OCI-LY7 (cell line): ENCODE measurements at regions not wholly inside any gene's neighbourhood (a gene's known extent, or its start where the extent isn't known, plus 50 kb on each side); places are given as distances from the start of the nearest gene placed in this dataset.
A peak's percentile ranks its signal among the peaks of the same experiment; 100 is the strongest.

Source experiments
- BruUV-seq: library from RNA; stranded (reverse); fragments of 400-500 nt; replicated peaks from 2 replicates; lab custom pipeline; 2021; lab: Mats Ljungman, UMichigan
- CTCF ChIA-PET: fragments of 300-600 bp; sonication (Branson Sonifier 250); formaldehyde crosslinking; loops from one replicate; lab custom pipeline; 2022; ENCODE audit warnings: antibody characterized with exemption; ENCODE audit not compliant: unreplicated experiment; lab: Charles Lee
- POLR2A ChIA-PET: fragments of 300-600 bp; sonication (Branson Sonifier 250); formaldehyde crosslinking; loops from one replicate; lab custom pipeline; 2022; ENCODE audit warnings: antibody characterized with exemption; lab: Charles Lee
- DNase-seq: peaks from one replicate; pipeline ENCODE4 v3.0.0-alpha.2; 2015; ENCODE audit warnings: low spot score
- H2AFZ ChIP-seq: fragments of 200-600 bp; sonication (generic), shearing (Covaris generic); 2 replicates; pipeline ENCODE4 v1.6.1; 2014; ENCODE audit warnings: mild to moderate bottlenecking, antibody characterized with exemption, low read length, moderate library complexity
- H3K27ac ChIP-seq: fragments of 200-600 bp; sonication (generic); 2 replicates; pipeline ENCODE4 v1.5.1; 2014; ENCODE audit warnings: mixed run types, low read depth, mild to moderate bottlenecking, moderate library complexity, low read length, inconsistent platforms; ENCODE audit not compliant: poor library complexity, severe bottlenecking
- H3K36me3 ChIP-seq: fragments of 200-600 bp; sonication (generic); 2 replicates; pipeline ENCODE4 v1.6.1; 2014; ENCODE audit warnings: mild to moderate bottlenecking, antibody characterized with exemption, low read length, moderate library complexity, mixed read lengths; ENCODE audit not compliant: insufficient read depth
- H3K4me1 ChIP-seq: fragments of 200-600 bp; sonication (generic); 2 replicates; pipeline ENCODE4 v1.5.1; 2014; ENCODE audit warnings: mild to moderate bottlenecking, low read length; ENCODE audit not compliant: insufficient read depth, poor library complexity, severe bottlenecking
- H3K4me2 ChIP-seq: fragments of 200-600 bp; sonication (generic); 2 replicates; pipeline ENCODE4 v1.6.1; 2014; ENCODE audit warnings: mild to moderate bottlenecking, low read length
- H3K4me3 ChIP-seq: fragments of 200-600 bp; sonication (generic); 2 replicates; pipeline ENCODE4 v1.5.1; 2014; ENCODE audit warnings: mild to moderate bottlenecking, low read depth, low read length; ENCODE audit not compliant: poor library complexity, severe bottlenecking
- H3K79me2 ChIP-seq: fragments of 200-600 bp; sonication (generic); 2 replicates; pipeline ENCODE4 v1.6.1; 2016; ENCODE audit warnings: low read depth, mild to moderate bottlenecking, low read length, moderate library complexity, mixed read lengths; ENCODE audit not compliant: insufficient read depth
- H3K9me2 ChIP-seq: fragments of 200-600 bp; sonication (generic); 2 replicates; pipeline ENCODE4 v1.6.1; 2016; ENCODE audit warnings: mild to moderate bottlenecking, low read length, mixed read lengths; ENCODE audit not compliant: insufficient read depth
- H3K9me3 ChIP-seq: fragments of 200-600 bp; sonication (generic); 2 replicates; pipeline ENCODE4 v1.6.1; 2014; ENCODE audit warnings: mild to moderate bottlenecking, mixed run types, low read length, mixed read lengths
- H4K20me1 ChIP-seq: fragments of 200-600 bp; sonication (generic); 2 replicates; pipeline ENCODE4 v1.6.1; 2014; ENCODE audit warnings: mild to moderate bottlenecking, antibody characterized with exemption, low read length, moderate library complexity, mixed read lengths; ENCODE audit not compliant: insufficient read depth
- CTCF ChIP-seq: fragments of 200-600 bp; sonication (generic); conservative IDR thresholded peaks from 2 replicates; pipeline ENCODE4 v1.5.1; 2014; ENCODE audit warnings: mild to moderate bottlenecking, antibody characterized with exemption, low read length, moderate library complexity, mixed read lengths
- EZH2phosphoT487 ChIP-seq: fragments of 200-600 bp; sonication (generic); IDR thresholded peaks from 2 replicates; pipeline ENCODE4 v1.6.1; 2018; ENCODE audit warnings: low read depth, borderline replicate concordance, mild to moderate bottlenecking, mixed run types, antibody characterized with exemption, low read length, moderate library complexity, mixed read lengths
- intact Hi-C: fragments of 100-400 bp; cut with micrococcal nuclease; formaldehyde crosslinking; loops from one replicate; pipeline ENCODE4 v1.10.0; 2022; ENCODE audit not compliant: unreplicated experiment

GRCh38 chr1:113216664-113217063 lies 143.7 kb downstream of the LRIG2 start:
- Histone ChIP-seq H4K20me1 (no peaks in the 10 kb centered on the region), H3K27ac (no peak overlapping the region), H3K4me3 (no peak overlapping the region), H2AFZ (no peak overlapping the region), H3K36me3 (no peaks in the 10 kb centered on the region), H3K9me3 (no peaks in the 10 kb centered on the region), H3K4me1 (no peaks in the 10 kb centered on the region), H3K79me2 (no peaks in the 10 kb centered on the region), H3K4me2 (no peak overlapping the region), H3K9me2 (no peaks in the 10 kb centered on the region)
- ChIA-PET CTCF (no interaction called here), POLR2A (no interaction called here)
- TF ChIP-seq CTCF (no peak), EZH2phosphoT487 (no peak)
- DNase-seq = no peak
- intact Hi-C loops = no loop called here
- no TSS peak for BruUV-seq

- Histone ChIP-seq H4K20me1 (no peaks in the 10 kb centered on the region), H3K4me2 (no peak overlapping the region), H3K9me2 (no peaks in the 10 kb centered on the region), H3K9me3 (no peaks in the 10 kb centered on the region), H3K79me2 (no peaks in the 10 kb centered on the region), H3K4me3 (no peak overlapping the region), H3K27ac (no peak overlapping the region), H3K4me1 (no peaks in the 10 kb centered on the region), H2AFZ (no peak overlapping the region), H3K36me3 (no peaks in the 10 kb centered on the region)
- BruUV-seq = no TSS peak
- no peak for TF ChIP-seq EZH2phosphoT487
- ChIA-PET POLR2A (no interaction called here), CTCF (no interaction called here)
- intact Hi-C loops = no loop called here
- no peak for DNase-seq
These were observed 144.6 kb downstream of the LRIG2 start for GRCh38 chr1:113217447-113218208.

- Histone ChIP-seq H3K27ac (no peak overlapping the region), H4K20me1 (no peaks in the 10 kb centered on the region), H3K4me1 (no peaks in the 10 kb centered on the region), H3K4me2 (no peak overlapping the region), H3K79me2 (no peaks in the 10 kb centered on the region), H3K9me3 (no peaks in the 10 kb centered on the region), H3K4me3 (no peak overlapping the region), H3K9me2 (no peaks in the 10 kb centered on the region), H2AFZ (no peak overlapping the region), H3K36me3 (no peaks in the 10 kb centered on the region)
- TF ChIP-seq EZH2phosphoT487 (no peak), CTCF (peak; percentile 36)
- POLR2A ChIA-PET = interaction anchor here (0.6 to 0.7 kb wide), 3 partner anchors 11 to 1863 kb away, joined by 3 read pairs; no protein-coding TSS in a partner anchor
- no TSS peak for BruUV-seq
- CTCF ChIA-PET = no interaction called here
- DNase-seq = no peak
- intact Hi-C loops = no loop called here
These were observed 146.4 kb downstream of the LRIG2 start for GRCh38 chr1:113219377-113219776.
